Parathyroid adenoma (tissue), 2 donors: ENCODE measurements at regions not wholly inside any gene's neighbourhood (a gene's known extent, or its start where the extent isn't known, plus 50 kb on each side); places are given as distances from the start of the nearest gene placed in this dataset.

Experiments used
- H2AFZ ChIP-seq: fragments of 300-600 bp; sonication (generic); one replicate; pipeline ENCODE4 v1.7.0; 2017; ENCODE audit warnings: antibody characterized with exemption, mild to moderate bottlenecking
- H3K27ac ChIP-seq: fragments of 300-600 bp; sonication (generic); one replicate; pipeline ENCODE4 v1.7.0; 2017
- H3K27me3 ChIP-seq: fragments of 300-600 bp; sonication (generic); one replicate; pipeline ENCODE4 v1.7.0; 2017; ENCODE audit warnings: low read length; ENCODE audit not compliant: control insufficient read depth, insufficient read depth
- H3K36me3 ChIP-seq: fragments of 300-600 bp; sonication (generic); one replicate; pipeline ENCODE4 v1.7.0; 2017; ENCODE audit warnings: low read length; ENCODE audit not compliant: control insufficient read depth, insufficient read depth
- H3K4me1 ChIP-seq: fragments of 300-600 bp; sonication (generic); one replicate; pipeline ENCODE4 v1.7.0; 2017; ENCODE audit warnings: control low read depth
- H3K4me2 ChIP-seq: fragments of 300-600 bp; sonication (generic); one replicate; pipeline ENCODE4 v1.7.0; 2017; ENCODE audit warnings: low read length
- H3K4me3 ChIP-seq: fragments of 300-600 bp; sonication (generic); one replicate; pipeline ENCODE4 v1.7.0; 2017; ENCODE audit warnings: low read depth, low read length
- H3K79me2 ChIP-seq: fragments of 300-600 bp; sonication (generic); one replicate; pipeline ENCODE4 v1.7.0; 2017; ENCODE audit warnings: control low read depth
- H3K9ac ChIP-seq: fragments of 300-600 bp; sonication (generic); one replicate; pipeline ENCODE4 v1.7.0; 2017; ENCODE audit warnings: mild to moderate bottlenecking
- H3K9me3 ChIP-seq: fragments of 300-600 bp; sonication (generic); one replicate; pipeline ENCODE4 v1.7.0; 2017; ENCODE audit warnings: low read length; ENCODE audit not compliant: control insufficient read depth
- TF ChIP-seq, protein P1 (sequence below): fragments of 300-600 bp; sonication (generic); IDR thresholded peaks from one replicate; pipeline ENCODE4 v1.7.0; 2017; ENCODE audit warnings: antibody characterized with exemption, mild to moderate bottlenecking
- donor health status: primary hyperparathyroidism.

DNA sequence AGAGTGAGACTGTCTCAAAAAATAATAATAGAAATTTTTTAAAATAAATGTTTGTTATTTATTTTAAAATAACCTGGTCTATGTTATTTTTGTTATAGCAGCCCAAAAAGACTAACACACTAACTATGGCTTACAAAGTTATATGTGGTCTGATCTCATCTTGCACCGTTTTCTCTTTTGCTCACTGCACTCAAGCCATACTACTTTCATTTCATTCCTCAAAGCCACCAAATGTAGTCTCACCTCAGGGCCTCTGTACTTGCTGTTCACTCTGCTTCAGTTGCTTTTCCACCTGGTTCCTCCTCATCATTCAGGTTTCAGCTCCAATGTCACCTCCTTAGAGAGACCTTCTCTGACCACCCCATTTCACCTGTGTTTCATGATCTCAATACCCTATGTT lies 55.2 kb upstream of the MDM1 start:
- Histone ChIP-seq H3K9me3 (peaks cover 3% of the 10 kb centered on the region), H3K4me2 (no peak overlapping the region), H3K27me3 (no peaks in the 10 kb centered on the region), H3K79me2 (no peaks in the 10 kb centered on the region), H3K36me3 (no peaks in the 10 kb centered on the region), H3K9ac (no peak overlapping the region), H3K4me1 (no peaks in the 10 kb centered on the region), H3K27ac (no peak overlapping the region), H2AFZ (no peak overlapping the region), H3K4me3 (no peak overlapping the region)
- TF ChIP-seq, protein P1, sequence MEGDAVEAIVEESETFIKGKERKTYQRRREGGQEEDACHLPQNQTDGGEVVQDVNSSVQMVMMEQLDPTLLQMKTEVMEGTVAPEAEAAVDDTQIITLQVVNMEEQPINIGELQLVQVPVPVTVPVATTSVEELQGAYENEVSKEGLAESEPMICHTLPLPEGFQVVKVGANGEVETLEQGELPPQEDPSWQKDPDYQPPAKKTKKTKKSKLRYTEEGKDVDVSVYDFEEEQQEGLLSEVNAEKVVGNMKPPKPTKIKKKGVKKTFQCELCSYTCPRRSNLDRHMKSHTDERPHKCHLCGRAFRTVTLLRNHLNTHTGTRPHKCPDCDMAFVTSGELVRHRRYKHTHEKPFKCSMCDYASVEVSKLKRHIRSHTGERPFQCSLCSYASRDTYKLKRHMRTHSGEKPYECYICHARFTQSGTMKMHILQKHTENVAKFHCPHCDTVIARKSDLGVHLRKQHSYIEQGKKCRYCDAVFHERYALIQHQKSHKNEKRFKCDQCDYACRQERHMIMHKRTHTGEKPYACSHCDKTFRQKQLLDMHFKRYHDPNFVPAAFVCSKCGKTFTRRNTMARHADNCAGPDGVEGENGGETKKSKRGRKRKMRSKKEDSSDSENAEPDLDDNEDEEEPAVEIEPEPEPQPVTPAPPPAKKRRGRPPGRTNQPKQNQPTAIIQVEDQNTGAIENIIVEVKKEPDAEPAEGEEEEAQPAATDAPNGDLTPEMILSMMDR, result no peak

DNA sequence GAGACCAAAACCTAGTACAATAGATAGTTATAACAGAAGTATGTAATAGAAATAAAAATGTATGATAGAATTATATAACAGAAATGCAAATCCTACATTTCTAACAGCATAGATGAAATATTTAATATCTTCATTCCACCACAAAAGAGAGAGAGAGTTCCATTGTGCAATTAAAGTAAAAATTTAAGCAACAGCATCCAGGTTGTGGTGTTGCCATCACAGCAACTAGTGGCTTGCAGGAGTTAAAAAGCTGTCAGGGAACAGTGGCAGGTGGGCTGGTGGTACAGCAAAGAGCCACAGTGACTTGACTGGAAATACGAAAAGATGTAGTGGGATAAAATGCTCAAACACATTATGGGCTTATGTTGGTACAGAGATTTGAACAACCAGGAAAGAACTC lies 57.1 kb upstream of the MDM1 start:
- H3K27me3 ChIP-seq, result no peaks in the 10 kb centered on the region
- H2AFZ ChIP-seq, result no peak overlapping the region
- peaks cover 3% of the 10 kb centered on the region for H3K9me3 ChIP-seq
- TF ChIP-seq, protein P1, result no peak
- no peak overlapping the region for H3K4me2 ChIP-seq
- H3K27ac ChIP-seq, result no peak overlapping the region
- no peak overlapping the region for H3K4me3 ChIP-seq
- no peaks in the 10 kb centered on the region for H3K4me1 ChIP-seq
- H3K9ac ChIP-seq, result no peak overlapping the region
- no peaks in the 10 kb centered on the region for H3K79me2 ChIP-seq
- H3K36me3 ChIP-seq, result no peaks in the 10 kb centered on the region

DNA sequence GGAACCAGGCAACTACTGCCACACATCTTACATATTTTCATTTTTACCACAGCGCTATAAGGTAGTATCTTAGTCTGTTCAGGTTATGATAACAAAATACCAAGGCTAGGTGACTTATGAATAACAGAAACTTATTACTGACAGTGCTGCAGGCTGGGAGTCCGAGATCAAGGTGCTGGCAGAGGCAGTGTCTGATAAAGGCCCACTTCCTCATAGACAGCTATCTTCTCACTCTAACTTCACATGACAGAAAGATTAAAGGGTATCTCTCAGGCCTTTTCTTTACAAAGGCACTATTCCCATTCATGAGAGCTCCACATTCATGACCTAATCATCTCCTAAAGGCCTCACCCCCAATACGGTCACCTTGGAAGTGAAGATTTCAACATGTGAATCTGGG lies 59.8 kb upstream of the MDM1 start:
- Histone ChIP-seq H3K27ac (no peak overlapping the region), H3K9me3 (peaks cover 3% of the 10 kb centered on the region), H3K4me3 (no peak overlapping the region), H3K9ac (no peak overlapping the region), H3K4me2 (no peak overlapping the region), H2AFZ (no peak overlapping the region), H3K27me3 (no peaks in the 10 kb centered on the region), H3K79me2 (no peaks in the 10 kb centered on the region), H3K4me1 (no peaks in the 10 kb centered on the region), H3K36me3 (no peaks in the 10 kb centered on the region)
- TF ChIP-seq, protein P1, result no peak

DNA sequence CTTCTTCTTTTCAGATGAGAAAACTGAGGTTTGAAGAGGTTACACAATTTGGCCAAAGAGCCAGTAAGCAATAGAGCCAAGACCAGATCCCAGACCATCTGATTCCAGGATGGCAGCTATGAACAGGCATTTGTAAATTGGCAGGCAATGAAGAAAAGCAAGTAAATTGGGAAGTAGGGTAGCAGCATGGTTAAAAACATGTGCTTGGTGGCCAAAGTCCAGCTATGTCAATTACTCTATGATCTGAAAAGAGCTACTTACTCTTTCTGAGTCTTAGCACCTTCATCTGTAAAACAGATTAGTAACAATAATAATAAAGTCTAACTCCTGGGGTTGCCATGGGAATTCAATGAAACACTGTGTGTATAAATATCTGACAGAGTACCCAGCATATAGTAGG lies 60.2 kb upstream of the MDM1 start:
- H3K9me3 ChIP-seq, result peaks cover 3% of the 10 kb centered on the region
- H3K27me3 ChIP-seq, result no peaks in the 10 kb centered on the region
- H3K4me1 ChIP-seq, result no peaks in the 10 kb centered on the region
- H3K27ac ChIP-seq, result no peak overlapping the region
- no peaks in the 10 kb centered on the region for H3K79me2 ChIP-seq
- TF ChIP-seq, protein P1, result no peak
- H3K36me3 ChIP-seq, result no peaks in the 10 kb centered on the region
- no peak overlapping the region for H3K4me2 ChIP-seq
- H3K9ac ChIP-seq, result no peak overlapping the region
- H2AFZ ChIP-seq, result no peak overlapping the region
- no peak overlapping the region for H3K4me3 ChIP-seq

DNA sequence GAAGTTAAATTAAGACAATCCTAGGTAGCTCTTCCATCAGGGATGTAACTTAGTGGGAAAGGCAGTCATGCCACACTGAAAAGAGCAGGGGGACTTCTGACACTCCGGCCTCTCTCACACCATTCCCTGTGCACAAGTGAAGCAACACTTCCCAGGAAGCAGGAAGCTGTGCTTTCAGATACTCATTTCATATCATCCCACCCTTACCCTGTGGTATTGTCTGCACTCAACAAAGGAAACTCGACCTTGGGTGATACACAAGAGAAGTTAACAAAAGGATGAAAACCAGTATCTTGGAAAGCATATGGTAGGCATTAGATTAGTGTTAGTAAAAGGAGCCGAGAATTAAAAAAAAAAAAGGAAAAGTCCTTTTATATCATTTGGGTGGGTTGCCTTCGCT lies 61.3 kb upstream of the MDM1 start:
- Histone ChIP-seq H2AFZ (no peak overlapping the region), H3K36me3 (no peaks in the 10 kb centered on the region), H3K79me2 (no peaks in the 10 kb centered on the region), H3K9ac (no peak overlapping the region), H3K27me3 (no peaks in the 10 kb centered on the region), H3K4me2 (no peak overlapping the region), H3K4me3 (no peak overlapping the region), H3K4me1 (no peaks in the 10 kb centered on the region), H3K27ac (no peak overlapping the region), H3K9me3 (peaks cover 3% of the 10 kb centered on the region)
- TF ChIP-seq, protein P1, result no peak
